Spleen (tissue), 11 donors: ENCODE measurements at regions not wholly inside any gene's neighbourhood (a gene's known extent, or its start where the extent isn't known, plus 50 kb on each side); places are given as distances from the start of the nearest gene placed in this dataset.

Experiments
- DNase-seq: peaks from one replicate; pipeline ENCODE4 v3.0.0-alpha.2; 2020
- H3K27ac ChIP-seq, 8 donors: fragments of 200-600 bp; sonication (generic) in 7 of 8; 1 replicate in 4 of 8; 2 replicates in 4 of 8; pipeline versions ENCODE4 v1.5.0 to v1.8.0; 2016 to 2021; ENCODE audit warnings: inconsistent platforms in 4 of 8, mild to moderate bottlenecking in 4 of 8, moderate library complexity in 1 of 8
- H3K27me3 ChIP-seq, 7 donors: fragments of 200-600 bp; sonication (generic) in 6 of 7; replicated peaks in 1 of 7; 1 replicate in 4 of 7; 2 replicates in 3 of 7; pipeline versions ENCODE4 v1.5.0 to v1.8.0; 2016 to 2021; ENCODE audit warnings: inconsistent platforms in 3 of 7, mild to moderate bottlenecking in 1 of 7
- H3K36me3 ChIP-seq, 6 donors: fragments of 200-600 bp; sonication (generic) in 5 of 6; 1 replicate in 4 of 6; 2 replicates in 2 of 6; pipeline versions ENCODE4 v1.5.0 to v1.8.0; 2016 to 2021; ENCODE audit warnings: inconsistent platforms in 2 of 6
- H3K4me1 ChIP-seq, 6 donors: fragments of 200-600 bp; sonication (generic) in 5 of 6; 1 replicate in 3 of 6; 2 replicates in 3 of 6; pipeline versions ENCODE4 v1.5.0 to v1.8.0; 2016 to 2021; ENCODE audit warnings: inconsistent platforms in 3 of 6
- H3K4me3 ChIP-seq, 8 donors: fragments of 200-600 bp; sonication (generic) in 7 of 8; 1 replicate in 4 of 8; 2 replicates in 4 of 8; pipeline versions ENCODE4 v1.5.0 to v1.8.0; 2016 to 2021; ENCODE audit warnings: inconsistent platforms in 4 of 8, mild to moderate bottlenecking in 4 of 8, moderate library complexity in 2 of 8
- H3K9me3 ChIP-seq, 8 donors: fragments of 200-600 bp; sonication (generic) in 7 of 8; 1 replicate in 4 of 8; 2 replicates in 4 of 8; pipeline versions ENCODE4 v1.5.0 to v1.8.0; 2016 to 2021; ENCODE audit warnings: inconsistent platforms in 4 of 8
- CTCF ChIP-seq, 11 experiments: fragments of 200-600 bp in 7 of 11; fragments of 450-650 bp in 4 of 11; sonication (generic) in 4 of 11; IDR thresholded peaks in 8 of 11; conservative IDR thresholded peaks in 3 of 11; 1 replicate in 7 of 11; 2 replicates in 4 of 11; pipeline versions ENCODE4 v1.4.0 to v1.8.0; 2016 to 2021; ENCODE audit warnings: antibody characterized with exemption in 11 of 11, inconsistent platforms in 4 of 11, mild to moderate bottlenecking in 1 of 11
- POLR2A ChIP-seq, 3 donors: fragments of 450-650 bp; IDR thresholded peaks; one replicate each; pipeline ENCODE4 v1.5.1; 2017; ENCODE audit warnings: antibody characterized with exemption in 3 of 3, mild to moderate bottlenecking in 1 of 3
- POLR2AphosphoS5 ChIP-seq, 3 donors: sonication (generic); formaldehyde crosslinking; IDR thresholded peaks; one replicate each; pipeline ENCODE4 v1.5.1; 2017; ENCODE audit warnings: antibody characterized with exemption in 3 of 3
- WGBS, 5 donors: extraction: QIAGEN DNeasy Blood & Tissue Kit in 3 of 5; methylation state at CpG; one replicate each; pipeline versions ENCODE4 v1.1.5 to v1.1.7; 2013 to 2018; 5-methylcytosine and 5-hydroxymethylcytosine counted together
- intact Hi-C: fragments of 100-400 bp; cut with DNase I; formaldehyde crosslinking; loops from one replicate; pipeline ENCODE4 v1.15.0; 2023; ENCODE audit warnings: low total_unique reads
- donor health status: healthy with polysubstance abuse.
- donor health status: DM: no; HTN: no; CAD: no; lungs with moderate emphysema.
- donor health status: DM: no; HTN: no; CAD: no.
- donor health status: Bipolar disorder and iron deficiency.
- donor health status: healthy.
- donor health status: DM: no; HTN: no; CAD: no.
- donor health status: DM: yes; HTN: yes; CAD: no.

GRCh38 chr7:69166979-69167516, 431.2 kb upstream of the AUTS2 start:
- no peak for DNase-seq
- H3K27ac ChIP-seq = no peak overlapping the region
- H3K9me3 ChIP-seq = no peaks in the 10 kb centered on the region
- TF ChIP-seq CTCF (IDR thresholded peaks at IDR 0.05 in 8 of 11, conservative IDR thresholded peaks at IDR 0.05 in 3 of 11) = no peak
- TF ChIP-seq POLR2A (IDR thresholded peaks at IDR 0.05) = no peak
- intact Hi-C loops = no loop called here
- WGBS, 5 donors = 90 to 94% (median 93%) methylated on average over 7 of the region's 7 CpGs
- H3K36me3 ChIP-seq = no peaks in the 10 kb centered on the region
- no peaks in the 10 kb centered on the region for H3K27me3 ChIP-seq
- H3K4me1 ChIP-seq = no peaks in the 10 kb centered on the region
- H3K4me3 ChIP-seq = no peak overlapping the region

- 60 to 78% (median 68%) methylated on average over 1 of the region's 1 CpG for WGBS, 5 donors
- intact Hi-C loops = no loop called here
- no peak overlapping the region for H3K27ac ChIP-seq
- no peak overlapping the region for H3K4me3 ChIP-seq
- no peak for TF ChIP-seq POLR2AphosphoS5 (IDR thresholded peaks at IDR 0.05)
- no peak for TF ChIP-seq POLR2A (IDR thresholded peaks at IDR 0.05)
- no peak for TF ChIP-seq CTCF (IDR thresholded peaks at IDR 0.05 in 8 of 11, conservative IDR thresholded peaks at IDR 0.05 in 3 of 11)
- DNase-seq = no peak
- H3K9me3 ChIP-seq = no peaks in the 10 kb centered on the region
- peaks cover 0 to 4% (median 0%) of the 10 kb centered on the region in 7 donors for H3K27me3 ChIP-seq
- H3K36me3 ChIP-seq = no peaks in the 10 kb centered on the region
- H3K4me1 ChIP-seq = no peaks in the 10 kb centered on the region
These were observed 428.9 kb upstream of the AUTS2 start for GRCh38 chr7:69169386-69169785.

DNA sequence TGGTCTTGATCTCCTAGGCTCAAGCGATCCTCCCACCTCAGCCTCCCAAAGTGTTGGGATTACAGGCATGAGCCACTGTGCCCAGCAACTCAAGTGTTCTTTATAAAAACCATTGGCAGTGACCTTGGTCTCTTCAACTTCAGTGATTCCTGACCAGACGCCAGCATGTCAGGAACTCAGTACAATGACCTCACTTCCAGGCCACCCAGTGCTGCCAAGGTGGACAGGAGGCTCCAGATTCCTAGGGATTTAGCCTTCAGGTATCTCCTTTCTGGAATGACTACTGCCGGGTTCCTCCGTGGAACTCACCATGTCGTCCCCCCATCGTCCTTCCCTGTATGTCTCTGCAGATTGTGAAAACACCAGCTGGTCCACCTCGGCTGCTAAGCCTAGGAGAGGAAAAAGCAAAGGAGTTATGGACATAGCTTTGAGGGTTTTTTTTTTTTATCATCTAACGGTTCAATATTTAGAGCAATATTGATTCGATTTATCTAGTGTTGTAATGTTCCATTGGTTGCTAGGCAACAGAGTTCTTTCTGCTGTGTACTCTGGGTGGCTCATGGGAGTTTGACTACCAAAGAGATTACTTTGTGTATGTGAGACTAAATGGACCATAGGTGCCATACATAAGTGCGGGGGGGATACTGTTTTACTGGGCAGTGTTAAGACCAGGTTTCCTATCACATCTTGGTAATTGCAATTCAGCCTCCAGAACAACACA, 425.8 kb upstream of the AUTS2 start:
- TF ChIP-seq POLR2A (IDR thresholded peaks at IDR 0.05) = no peak
- Histone ChIP-seq H3K9me3 (no peaks in the 10 kb centered on the region), H3K4me3 (no peak overlapping the region), H3K4me1 (no peaks in the 10 kb centered on the region), H3K27me3 (peaks cover 0 to 4% (median 0%) of the 10 kb centered on the region in 7 donors), H3K27ac (no peak overlapping the region), H3K36me3 (no peaks in the 10 kb centered on the region)
- intact Hi-C loops = no loop called here
- no peak for DNase-seq
- WGBS, 5 donors = 72 to 85% (median 82%) methylated on average over 10 of the region's 10 CpGs

DNA sequence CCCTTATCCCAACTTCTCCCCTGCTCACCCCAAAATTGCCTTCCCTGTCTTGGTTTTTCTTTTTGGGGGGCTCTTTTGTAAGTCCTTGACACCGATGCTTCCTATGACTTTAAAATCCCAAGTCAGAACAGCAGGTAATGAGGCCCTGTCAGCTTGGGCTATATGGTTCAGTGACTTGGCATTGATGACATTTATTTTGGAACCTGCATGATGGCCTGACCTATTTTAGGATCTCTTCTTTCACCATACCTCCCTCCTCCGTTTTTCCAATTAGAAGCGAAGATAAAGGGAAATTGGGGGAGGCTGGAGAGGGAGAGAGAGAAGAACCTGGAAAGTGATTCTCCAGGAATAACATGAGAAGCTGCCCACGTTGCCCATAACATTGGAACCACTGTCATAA, 424.9 kb upstream of the AUTS2 start:
- Histone ChIP-seq H3K27me3 (peaks cover 0 to 4% (median 0%) of the 10 kb centered on the region in 7 donors), H3K36me3 (no peaks in the 10 kb centered on the region), H3K9me3 (no peaks in the 10 kb centered on the region), H3K4me3 (no peak overlapping the region), H3K4me1 (no peaks in the 10 kb centered on the region), H3K27ac (no peak overlapping the region)
- no peak for TF ChIP-seq CTCF (IDR thresholded peaks at IDR 0.05 in 8 of 11, conservative IDR thresholded peaks at IDR 0.05 in 3 of 11)
- no peak for TF ChIP-seq POLR2AphosphoS5 (IDR thresholded peaks at IDR 0.05)
- no peak for TF ChIP-seq POLR2A (IDR thresholded peaks at IDR 0.05)
- no peak for DNase-seq
- intact Hi-C loops = no loop called here
- WGBS, 5 donors = 76 to 86% (median 77%) methylated on average over 4 of the region's 4 CpGs
